ENCODE measurements at regions not wholly inside any gene's neighbourhood (a gene's known extent, or its start where the extent isn't known, plus 50 kb on each side); places are given as distances from the start of the nearest gene placed in this dataset.
"Not testable (repeated sequence)": the region's sequence is repeated elsewhere in the genome, so short reads cannot be mapped to it uniquely, and the experiment has no call there.

- no peak for DNase-seq (ENCODE audit: low spot score)
- in situ Hi-C loops (cut with MboI; ENCODE audit: low pct_unique_long_range_greater_than_20kb, low sequenced_read_pairs, unreplicated experiment), result no loop called here
- TF ChIP-seq, protein P1, sequence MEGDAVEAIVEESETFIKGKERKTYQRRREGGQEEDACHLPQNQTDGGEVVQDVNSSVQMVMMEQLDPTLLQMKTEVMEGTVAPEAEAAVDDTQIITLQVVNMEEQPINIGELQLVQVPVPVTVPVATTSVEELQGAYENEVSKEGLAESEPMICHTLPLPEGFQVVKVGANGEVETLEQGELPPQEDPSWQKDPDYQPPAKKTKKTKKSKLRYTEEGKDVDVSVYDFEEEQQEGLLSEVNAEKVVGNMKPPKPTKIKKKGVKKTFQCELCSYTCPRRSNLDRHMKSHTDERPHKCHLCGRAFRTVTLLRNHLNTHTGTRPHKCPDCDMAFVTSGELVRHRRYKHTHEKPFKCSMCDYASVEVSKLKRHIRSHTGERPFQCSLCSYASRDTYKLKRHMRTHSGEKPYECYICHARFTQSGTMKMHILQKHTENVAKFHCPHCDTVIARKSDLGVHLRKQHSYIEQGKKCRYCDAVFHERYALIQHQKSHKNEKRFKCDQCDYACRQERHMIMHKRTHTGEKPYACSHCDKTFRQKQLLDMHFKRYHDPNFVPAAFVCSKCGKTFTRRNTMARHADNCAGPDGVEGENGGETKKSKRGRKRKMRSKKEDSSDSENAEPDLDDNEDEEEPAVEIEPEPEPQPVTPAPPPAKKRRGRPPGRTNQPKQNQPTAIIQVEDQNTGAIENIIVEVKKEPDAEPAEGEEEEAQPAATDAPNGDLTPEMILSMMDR (IDR thresholded peaks at IDR 0.05; ENCODE audit: extremely low read depth, insufficient read depth, missing control alignments), result no peak
Observed at GRCh38 chr11:87456499-87456898, 418.8 kb downstream of the TMEM135 start.

- no peak for DNase-seq (ENCODE audit: low spot score)
- TF ChIP-seq, protein P1 (IDR thresholded peaks at IDR 0.05; ENCODE audit: extremely low read depth, insufficient read depth, missing control alignments), result no peak
- in situ Hi-C loops (cut with MboI; ENCODE audit: low pct_unique_long_range_greater_than_20kb, low sequenced_read_pairs, unreplicated experiment), result no loop called here
Observed at GRCh38 chr11:87455180-87455579, 417.4 kb downstream of the TMEM135 start.

GRCh38 chr11:87454241-87454640 is 416.5 kb downstream of the TMEM135 start:
- DNase-seq (ENCODE audit: low spot score), result no peak
- TF ChIP-seq, protein P1 (IDR thresholded peaks at IDR 0.05; ENCODE audit: extremely low read depth, insufficient read depth, missing control alignments), result no peak
- in situ Hi-C loops (cut with MboI; ENCODE audit: low pct_unique_long_range_greater_than_20kb, low sequenced_read_pairs, unreplicated experiment), result no loop called here

DNA sequence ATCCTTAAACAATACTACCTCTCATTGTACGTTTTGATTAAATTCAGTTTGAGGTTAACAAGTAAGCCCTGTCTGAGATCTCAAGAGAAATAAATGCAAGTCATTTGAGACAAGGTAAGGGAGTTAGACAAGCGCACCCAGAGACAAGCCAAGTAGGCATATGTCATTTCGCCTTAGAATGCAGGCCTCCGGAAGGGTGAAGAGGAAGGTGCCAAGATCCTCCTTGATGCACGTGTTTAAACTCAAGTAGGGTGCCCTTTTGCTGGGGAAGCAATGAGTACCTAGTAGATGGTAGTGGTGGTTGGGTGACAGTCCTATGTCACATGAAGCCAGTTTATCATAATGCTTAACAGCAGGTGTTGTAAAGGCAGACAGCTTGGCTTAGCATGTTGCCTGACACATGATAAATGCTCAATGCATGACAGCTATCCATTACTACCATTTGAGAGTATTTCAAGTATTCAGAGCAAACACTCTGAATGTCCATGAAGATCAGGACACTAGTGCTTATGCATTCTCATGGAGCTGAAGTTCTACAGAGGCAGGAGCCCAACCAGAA is 415.9 kb downstream of the TMEM135 start:
- DNase-seq (ENCODE audit: low spot score), result no peak
- TF ChIP-seq, protein P1 (IDR thresholded peaks at IDR 0.05; ENCODE audit: extremely low read depth, insufficient read depth, missing control alignments), result no peak
- in situ Hi-C loops (cut with MboI; ENCODE audit: low pct_unique_long_range_greater_than_20kb, low sequenced_read_pairs, unreplicated experiment), result no loop called here

DNA sequence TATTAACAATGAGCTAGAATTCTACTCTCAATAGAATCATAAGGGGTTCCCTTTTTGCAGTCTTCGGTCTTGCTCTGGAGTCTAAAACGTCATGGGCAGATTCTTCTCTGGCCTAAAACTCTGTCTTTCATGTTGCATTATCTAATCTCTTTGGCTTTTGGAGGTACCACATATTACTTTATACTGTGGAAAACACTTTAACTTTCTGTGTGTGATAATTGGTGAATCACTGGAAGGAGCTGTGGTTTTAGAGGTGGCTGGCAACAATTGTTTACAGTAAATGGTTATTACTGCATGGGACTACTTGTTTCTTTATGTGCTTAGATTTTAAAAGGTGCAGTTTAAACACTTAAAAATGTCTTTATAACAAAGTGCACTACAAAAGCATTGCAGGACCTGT is 414.3 kb downstream of the TMEM135 start:
- in situ Hi-C loops (cut with MboI; ENCODE audit: low pct_unique_long_range_greater_than_20kb, low sequenced_read_pairs, unreplicated experiment); DNase-seq (ENCODE audit: low spot score): not testable (repeated sequence)

DNA sequence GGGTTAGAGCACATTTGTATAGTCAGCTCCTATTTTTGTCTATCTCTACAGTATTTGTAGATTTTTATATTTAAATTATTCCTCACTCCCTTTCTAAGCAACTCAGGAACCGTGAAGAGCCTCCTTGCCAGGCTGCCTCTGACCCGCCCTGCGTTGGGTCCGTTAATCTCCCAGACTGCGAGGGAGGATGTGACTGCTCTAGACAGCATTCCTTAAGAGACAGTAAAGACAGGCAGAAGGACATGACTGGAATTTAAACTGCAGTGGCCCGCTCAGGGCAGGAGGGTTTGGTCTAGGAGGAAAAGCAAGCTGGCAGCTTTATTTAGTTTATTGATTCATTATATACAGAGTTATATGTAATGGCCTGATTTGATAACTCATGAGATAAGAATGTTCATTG is 413.7 kb downstream of the TMEM135 start:
- no peak for DNase-seq (ENCODE audit: low spot score)
- in situ Hi-C loops (cut with MboI; ENCODE audit: low pct_unique_long_range_greater_than_20kb, low sequenced_read_pairs, unreplicated experiment), result no loop called here
- TF ChIP-seq, protein P1 (IDR thresholded peaks at IDR 0.05; ENCODE audit: extremely low read depth, insufficient read depth, missing control alignments), result no peak

DNA sequence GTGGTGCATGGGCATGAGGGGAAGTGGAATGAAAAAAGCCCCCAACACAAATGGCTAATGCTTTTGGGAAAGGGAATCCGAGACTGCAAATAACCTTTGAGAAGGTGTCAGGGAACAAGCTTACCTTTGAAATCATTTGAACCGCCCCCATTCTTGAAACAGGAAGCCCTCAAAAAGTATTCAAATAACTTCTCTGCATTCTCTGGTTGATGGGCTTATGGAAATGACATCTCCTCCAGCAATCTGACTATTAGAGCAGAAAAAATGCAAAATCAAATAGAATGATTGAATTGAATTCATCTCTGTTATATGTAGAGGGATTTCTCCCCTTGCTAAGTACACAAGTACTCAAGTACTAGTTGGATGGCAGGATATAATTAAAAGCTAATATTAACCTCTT is 409.9 kb downstream of the TMEM135 start:
- TF ChIP-seq, protein P1 (IDR thresholded peaks at IDR 0.05; ENCODE audit: extremely low read depth, insufficient read depth, missing control alignments), result no peak

More for the DNA sequence above, 409.9 kb downstream of the TMEM135 start:
- in situ Hi-C loops (cut with MboI; ENCODE audit: low pct_unique_long_range_greater_than_20kb, low sequenced_read_pairs, unreplicated experiment), result no loop called here
- no peak for DNase-seq (ENCODE audit: low spot score)
